SK-N-SH treated with all-trans-retinoic acid at 6 μM for 48 hours (cell line): ENCODE measurements at regions not wholly inside any gene's neighbourhood (a gene's known extent, or its start where the extent isn't known, plus 50 kb on each side); places are given as distances from the start of the nearest gene placed in this dataset.

Experiments
- ATAC-seq: fragments of 200-7000 bp; cut with Tn5 transposase; 3 replicates; pipeline ENCODE4 v1.9.1; 2020; ENCODE audit warnings: mild to moderate bottlenecking, moderate library complexity
- ARNTL ChIP-seq: fragments of 450-650 bp; formaldehyde crosslinking; IDR thresholded peaks from 2 replicates; pipeline ENCODE4 v1.5.0; 2020; ENCODE audit warnings: low read depth, mild to moderate bottlenecking, moderate library complexity, borderline replicate concordance
- BACH2 ChIP-seq: fragments of 250-450 bp; sonication (Bioruptor Pico); IDR thresholded peaks from 2 replicates; pipeline ENCODE4 v1.9.0; 2021; ENCODE audit warnings: mild to moderate bottlenecking, borderline replicate concordance
- CSDC2 ChIP-seq: fragments of 250-450 bp; sonication (Bioruptor Pico); IDR thresholded peaks from 2 replicates; pipeline ENCODE4 v1.5.0; 2020; ENCODE audit warnings: mild to moderate bottlenecking, moderate library complexity
- ESRRG ChIP-seq: fragments of 250-450 bp; sonication (Bioruptor Pico); IDR thresholded peaks from 2 replicates; pipeline ENCODE4 v1.6.1; 2021; ENCODE audit warnings: mild to moderate bottlenecking
- GLIS3 ChIP-seq: fragments of 250-450 bp; sonication (Bioruptor Pico); IDR thresholded peaks from 2 replicates; pipeline ENCODE4 v1.5.0; 2020; ENCODE audit warnings: mild to moderate bottlenecking, moderate library complexity
- ISL1 ChIP-seq: fragments of 250-450 bp; sonication (Bioruptor Pico); IDR thresholded peaks from 2 replicates; pipeline ENCODE4 v2.1.2; 2022; ENCODE audit warnings: mild to moderate bottlenecking, moderate library complexity
- OSR1 ChIP-seq: fragments of 250-450 bp; sonication (Bioruptor Pico); IDR thresholded peaks from 2 replicates; pipeline ENCODE4 v1.8.0; 2022; ENCODE audit warnings: moderate library complexity, mild to moderate bottlenecking, inconsistent platforms
- PPARA ChIP-seq: fragments of 250-450 bp; sonication (Bioruptor Pico); IDR thresholded peaks from 2 replicates; pipeline ENCODE4 v1.5.0; 2020; ENCODE audit warnings: mild to moderate bottlenecking, borderline replicate concordance
- RARB ChIP-seq: fragments of 250-450 bp; sonication (Bioruptor Pico); IDR thresholded peaks from 2 replicates; pipeline ENCODE4 v1.8.0; 2021; ENCODE audit warnings: mild to moderate bottlenecking, moderate library complexity
- SNAI2 ChIP-seq: fragments of 250-450 bp; sonication (Bioruptor Pico); IDR thresholded peaks from 2 replicates; pipeline ENCODE4 v1.5.0; 2020; ENCODE audit warnings: mild to moderate bottlenecking, moderate library complexity
- TCF4 ChIP-seq: fragments of 250-450 bp; sonication (Bioruptor Pico); IDR thresholded peaks from 2 replicates; pipeline ENCODE4 v1.8.0; 2021; ENCODE audit warnings: mild to moderate bottlenecking, moderate library complexity, borderline replicate concordance
- TOX ChIP-seq: fragments of 250-450 bp; sonication (Bioruptor Pico); IDR thresholded peaks from 2 replicates; pipeline ENCODE4 v1.8.0; 2021; ENCODE audit warnings: mild to moderate bottlenecking, moderate library complexity, borderline replicate concordance
- ZC3H10 ChIP-seq: fragments of 250-450 bp; sonication (Bioruptor Pico); IDR thresholded peaks from 2 replicates; pipeline ENCODE4 v1.5.1; 2021; ENCODE audit warnings: mild to moderate bottlenecking, moderate library complexity
- ZFP3 ChIP-seq: fragments of 250-450 bp; sonication (Bioruptor Pico); IDR thresholded peaks from 2 replicates; pipeline ENCODE4 v1.5.0; 2020; ENCODE audit warnings: mild to moderate bottlenecking, moderate library complexity
- ZFP30 ChIP-seq: fragments of 450-650 bp; formaldehyde crosslinking; IDR thresholded peaks from 2 replicates; pipeline ENCODE4 v1.5.0; 2022; ENCODE audit warnings: mild to moderate bottlenecking, moderate library complexity
- ZNF70 ChIP-seq: fragments of 450-650 bp; formaldehyde crosslinking; IDR thresholded peaks from 2 replicates; pipeline ENCODE4 v1.5.0; 2020; ENCODE audit warnings: mild to moderate bottlenecking, moderate library complexity
- ZNF8 ChIP-seq: fragments of 450-650 bp; formaldehyde crosslinking; IDR thresholded peaks from 2 replicates; pipeline ENCODE4 v1.5.0; 2020; ENCODE audit warnings: mild to moderate bottlenecking, moderate library complexity
- TF ChIP-seq, protein P1 (sequence below): fragments of 250-450 bp; sonication (Bioruptor Pico); IDR thresholded peaks from 2 replicates; pipeline ENCODE4 v1.8.0; 2020; ENCODE audit warnings: mild to moderate bottlenecking, moderate library complexity, borderline replicate concordance
- TF ChIP-seq, protein P2 (sequence below): fragments of 250-450 bp; sonication (Bioruptor Pico); IDR thresholded peaks from 2 replicates; pipeline ENCODE4 v1.5.1; 2021; ENCODE audit warnings: mild to moderate bottlenecking, moderate library complexity
- TF ChIP-seq, protein P3 (sequence below): fragments of 250-450 bp; sonication (Bioruptor Pico); IDR thresholded peaks from 2 replicates; pipeline ENCODE4 v1.5.0; 2020; ENCODE audit warnings: mild to moderate bottlenecking, moderate library complexity
- TF ChIP-seq, protein P4 (sequence below): fragments of 250-450 bp; sonication (Bioruptor Pico); IDR thresholded peaks from 2 replicates; pipeline ENCODE4 v1.8.0; 2021; ENCODE audit warnings: low read depth, mild to moderate bottlenecking, moderate library complexity, borderline replicate concordance
- TF ChIP-seq, protein P5 (sequence below): fragments of 250-450 bp; sonication (Bioruptor Pico); IDR thresholded peaks from 2 replicates; pipeline ENCODE4 v1.5.1; 2020; ENCODE audit warnings: low read depth, mild to moderate bottlenecking, moderate library complexity

DNA sequence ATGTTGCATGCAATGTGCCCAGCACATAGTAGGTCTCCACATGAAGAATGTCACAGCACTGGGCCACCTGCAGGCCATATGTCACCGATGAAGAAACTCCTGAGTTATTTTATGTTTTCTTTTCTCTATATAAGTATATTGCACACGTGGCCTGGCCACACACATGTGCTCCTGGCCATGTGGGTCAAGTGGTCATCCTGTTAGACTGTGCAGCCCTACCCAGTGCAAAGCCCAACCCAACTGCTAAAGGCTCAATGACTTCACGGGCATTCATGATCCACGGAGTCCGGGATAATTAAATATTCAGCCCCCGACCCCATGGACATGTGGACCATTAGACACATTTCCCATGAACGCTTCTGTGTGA is 163.2 kb downstream of the TEX29 start:
- no peak for ATAC-seq
- TF ChIP-seq BACH2 (CRISPR knock-in tag): no peak
- TF ChIP-seq ZFP3 (CRISPR knock-in tag): no peak
- TF ChIP-seq, protein P1, sequence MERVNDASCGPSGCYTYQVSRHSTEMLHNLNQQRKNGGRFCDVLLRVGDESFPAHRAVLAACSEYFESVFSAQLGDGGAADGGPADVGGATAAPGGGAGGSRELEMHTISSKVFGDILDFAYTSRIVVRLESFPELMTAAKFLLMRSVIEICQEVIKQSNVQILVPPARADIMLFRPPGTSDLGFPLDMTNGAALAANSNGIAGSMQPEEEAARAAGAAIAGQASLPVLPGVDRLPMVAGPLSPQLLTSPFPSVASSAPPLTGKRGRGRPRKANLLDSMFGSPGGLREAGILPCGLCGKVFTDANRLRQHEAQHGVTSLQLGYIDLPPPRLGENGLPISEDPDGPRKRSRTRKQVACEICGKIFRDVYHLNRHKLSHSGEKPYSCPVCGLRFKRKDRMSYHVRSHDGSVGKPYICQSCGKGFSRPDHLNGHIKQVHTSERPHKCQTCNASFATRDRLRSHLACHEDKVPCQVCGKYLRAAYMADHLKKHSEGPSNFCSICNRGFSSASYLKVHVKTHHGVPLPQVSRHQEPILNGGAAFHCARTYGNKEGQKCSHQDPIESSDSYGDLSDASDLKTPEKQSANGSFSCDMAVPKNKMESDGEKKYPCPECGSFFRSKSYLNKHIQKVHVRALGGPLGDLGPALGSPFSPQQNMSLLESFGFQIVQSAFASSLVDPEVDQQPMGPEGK (CRISPR knock-in tag): no peak
- no peak for TF ChIP-seq ESRRG
- no peak for TF ChIP-seq RARB (CRISPR knock-in tag)
- TF ChIP-seq PPARA (CRISPR knock-in tag): no peak
- TF ChIP-seq TOX (CRISPR knock-in tag): no peak
- no peak for TF ChIP-seq CSDC2 (CRISPR knock-in tag)
- TF ChIP-seq OSR1 (CRISPR knock-in tag): no peak
- TF ChIP-seq ZC3H10 (CRISPR knock-in tag): no peak
- TF ChIP-seq ZFP30 (CRISPR knock-in tag): no peak
- TF ChIP-seq ARNTL (CRISPR knock-in tag): no peak
- TF ChIP-seq, protein P2, sequence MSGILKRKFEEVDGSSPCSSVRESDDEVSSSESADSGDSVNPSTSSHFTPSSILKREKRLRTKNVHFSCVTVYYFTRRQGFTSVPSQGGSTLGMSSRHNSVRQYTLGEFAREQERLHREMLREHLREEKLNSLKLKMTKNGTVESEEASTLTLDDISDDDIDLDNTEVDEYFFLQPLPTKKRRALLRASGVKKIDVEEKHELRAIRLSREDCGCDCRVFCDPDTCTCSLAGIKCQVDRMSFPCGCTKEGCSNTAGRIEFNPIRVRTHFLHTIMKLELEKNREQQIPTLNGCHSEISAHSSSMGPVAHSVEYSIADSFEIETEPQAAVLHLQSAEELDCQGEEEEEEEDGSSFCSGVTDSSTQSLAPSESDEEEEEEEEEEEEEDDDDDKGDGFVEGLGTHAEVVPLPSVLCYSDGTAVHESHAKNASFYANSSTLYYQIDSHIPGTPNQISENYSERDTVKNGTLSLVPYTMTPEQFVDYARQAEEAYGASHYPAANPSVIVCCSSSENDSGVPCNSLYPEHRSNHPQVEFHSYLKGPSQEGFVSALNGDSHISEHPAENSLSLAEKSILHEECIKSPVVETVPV (CRISPR knock-in tag): no peak
- no peak for TF ChIP-seq GLIS3 (CRISPR knock-in tag)
- TF ChIP-seq, protein P3, sequence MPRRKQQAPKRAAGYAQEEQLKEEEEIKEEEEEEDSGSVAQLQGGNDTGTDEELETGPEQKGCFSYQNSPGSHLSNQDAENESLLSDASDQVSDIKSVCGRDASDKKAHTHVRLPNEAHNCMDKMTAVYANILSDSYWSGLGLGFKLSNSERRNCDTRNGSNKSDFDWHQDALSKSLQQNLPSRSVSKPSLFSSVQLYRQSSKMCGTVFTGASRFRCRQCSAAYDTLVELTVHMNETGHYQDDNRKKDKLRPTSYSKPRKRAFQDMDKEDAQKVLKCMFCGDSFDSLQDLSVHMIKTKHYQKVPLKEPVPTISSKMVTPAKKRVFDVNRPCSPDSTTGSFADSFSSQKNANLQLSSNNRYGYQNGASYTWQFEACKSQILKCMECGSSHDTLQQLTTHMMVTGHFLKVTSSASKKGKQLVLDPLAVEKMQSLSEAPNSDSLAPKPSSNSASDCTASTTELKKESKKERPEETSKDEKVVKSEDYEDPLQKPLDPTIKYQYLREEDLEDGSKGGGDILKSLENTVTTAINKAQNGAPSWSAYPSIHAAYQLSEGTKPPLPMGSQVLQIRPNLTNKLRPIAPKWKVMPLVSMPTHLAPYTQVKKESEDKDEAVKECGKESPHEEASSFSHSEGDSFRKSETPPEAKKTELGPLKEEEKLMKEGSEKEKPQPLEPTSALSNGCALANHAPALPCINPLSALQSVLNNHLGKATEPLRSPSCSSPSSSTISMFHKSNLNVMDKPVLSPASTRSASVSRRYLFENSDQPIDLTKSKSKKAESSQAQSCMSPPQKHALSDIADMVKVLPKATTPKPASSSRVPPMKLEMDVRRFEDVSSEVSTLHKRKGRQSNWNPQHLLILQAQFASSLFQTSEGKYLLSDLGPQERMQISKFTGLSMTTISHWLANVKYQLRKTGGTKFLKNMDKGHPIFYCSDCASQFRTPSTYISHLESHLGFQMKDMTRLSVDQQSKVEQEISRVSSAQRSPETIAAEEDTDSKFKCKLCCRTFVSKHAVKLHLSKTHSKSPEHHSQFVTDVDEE: no peak
- no peak for TF ChIP-seq ISL1 (CRISPR knock-in tag)
- TF ChIP-seq ZNF8 (CRISPR knock-in tag): no peak
- TF ChIP-seq TCF4: no peak
- TF ChIP-seq, protein P4, sequence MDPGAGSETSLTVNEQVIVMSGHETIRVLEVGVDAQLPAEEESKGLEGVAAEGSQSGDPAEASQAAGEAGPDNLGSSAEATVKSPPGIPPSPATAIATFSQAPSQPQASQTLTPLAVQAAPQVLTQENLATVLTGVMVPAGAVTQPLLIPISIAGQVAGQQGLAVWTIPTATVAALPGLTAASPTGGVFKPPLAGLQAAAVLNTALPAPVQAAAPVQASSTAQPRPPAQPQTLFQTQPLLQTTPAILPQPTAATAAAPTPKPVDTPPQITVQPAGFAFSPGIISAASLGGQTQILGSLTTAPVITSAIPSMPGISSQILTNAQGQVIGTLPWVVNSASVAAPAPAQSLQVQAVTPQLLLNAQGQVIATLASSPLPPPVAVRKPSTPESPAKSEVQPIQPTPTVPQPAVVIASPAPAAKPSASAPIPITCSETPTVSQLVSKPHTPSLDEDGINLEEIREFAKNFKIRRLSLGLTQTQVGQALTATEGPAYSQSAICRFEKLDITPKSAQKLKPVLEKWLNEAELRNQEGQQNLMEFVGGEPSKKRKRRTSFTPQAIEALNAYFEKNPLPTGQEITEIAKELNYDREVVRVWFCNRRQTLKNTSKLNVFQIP (CRISPR knock-in tag): no peak
- TF ChIP-seq ZNF70 (CRISPR knock-in tag): no peak

DNA sequence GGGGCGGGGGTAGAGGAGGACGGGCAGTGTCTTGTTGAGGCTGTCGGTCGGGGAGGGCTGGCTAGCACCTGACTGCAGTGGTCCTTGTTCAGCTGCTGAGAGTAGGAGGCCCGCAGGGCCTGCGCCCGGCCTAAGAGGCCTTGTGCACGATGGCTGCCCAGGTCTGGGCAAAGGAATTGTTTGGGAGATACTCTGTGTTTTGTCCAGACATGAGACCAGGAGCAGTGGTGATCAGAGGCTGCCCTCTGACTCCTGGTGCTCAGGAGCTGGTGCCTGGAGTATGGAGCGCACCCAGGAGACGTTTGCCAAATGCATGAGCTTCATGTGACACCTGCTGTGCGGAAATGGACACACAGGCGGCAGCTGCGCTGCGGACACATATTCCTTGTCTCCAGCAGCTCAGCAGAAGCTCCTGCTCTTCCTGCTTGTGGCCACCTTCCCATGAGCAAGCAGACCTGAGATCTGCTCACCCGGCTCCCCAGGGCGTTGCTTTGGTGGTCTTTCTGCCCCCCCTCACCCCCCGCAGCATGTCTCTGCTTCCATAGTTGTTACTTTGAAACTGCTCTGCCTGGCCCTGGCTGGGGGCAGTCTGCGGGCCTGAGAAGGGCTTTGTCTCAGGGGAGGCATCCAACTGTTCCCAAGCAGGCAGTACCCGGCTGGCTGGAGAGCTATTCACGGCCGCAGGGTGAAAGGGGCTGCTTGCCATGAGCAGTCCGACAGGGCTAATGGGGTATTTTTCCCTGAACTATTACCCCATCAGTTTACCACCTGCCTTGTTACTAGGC is 163.9 kb downstream of the TEX29 start:
- no peak for ATAC-seq
- TF ChIP-seq ESRRG (no peak), TCF4 (no peak), ZC3H10 (CRISPR knock-in tag) (no peak), RARB (CRISPR knock-in tag) (no peak), ZFP30 (CRISPR knock-in tag) (no peak), TOX (CRISPR knock-in tag) (no peak), SNAI2 (CRISPR knock-in tag) (no peak), CSDC2 (CRISPR knock-in tag) (no peak), ARNTL (CRISPR knock-in tag) (no peak), ZNF8 (CRISPR knock-in tag) (no peak), ISL1 (CRISPR knock-in tag) (no peak), OSR1 (CRISPR knock-in tag) (no peak), ZFP3 (CRISPR knock-in tag) (no peak), PPARA (CRISPR knock-in tag) (no peak), GLIS3 (CRISPR knock-in tag) (no peak), ZNF70 (CRISPR knock-in tag) (no peak)
- TF ChIP-seq, protein P4 (CRISPR knock-in tag): no peak
- TF ChIP-seq, protein P2 (CRISPR knock-in tag): no peak
- TF ChIP-seq, protein P1 (CRISPR knock-in tag): no peak
- TF ChIP-seq, protein P5, sequence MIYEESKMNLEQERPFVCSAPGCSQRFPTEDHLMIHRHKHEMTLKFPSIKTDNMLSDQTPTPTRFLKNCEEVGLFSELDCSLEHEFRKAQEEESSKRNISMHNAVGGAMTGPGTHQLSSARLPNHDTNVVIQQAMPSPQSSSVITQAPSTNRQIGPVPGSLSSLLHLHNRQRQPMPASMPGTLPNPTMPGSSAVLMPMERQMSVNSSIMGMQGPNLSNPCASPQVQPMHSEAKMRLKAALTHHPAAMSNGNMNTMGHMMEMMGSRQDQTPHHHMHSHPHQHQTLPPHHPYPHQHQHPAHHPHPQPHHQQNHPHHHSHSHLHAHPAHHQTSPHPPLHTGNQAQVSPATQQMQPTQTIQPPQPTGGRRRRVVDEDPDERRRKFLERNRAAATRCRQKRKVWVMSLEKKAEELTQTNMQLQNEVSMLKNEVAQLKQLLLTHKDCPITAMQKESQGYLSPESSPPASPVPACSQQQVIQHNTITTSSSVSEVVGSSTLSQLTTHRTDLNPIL (CRISPR knock-in tag): no peak
